Neural crest cell (in vitro differentiated cells): ENCODE measurements at regions not wholly inside any gene's neighbourhood (a gene's known extent, or its start where the extent isn't known, plus 50 kb on each side); places are given as distances from the start of the nearest gene placed in this dataset.

Source experiments
- DNase-seq: peaks from one replicate; pipeline ENCODE4 v3.0.0; 2021; ENCODE audit warnings: low read depth, mixed read lengths, low spot score
- H3K27ac Mint-ChIP-seq: one replicate; pipeline ENCODE4 v1.8.0; 2021; ENCODE audit warnings: mild to moderate bottlenecking, mixed read lengths; ENCODE audit not compliant: unreplicated experiment
- H3K27me3 Mint-ChIP-seq: 2 replicates; pipeline ENCODE4 v1.8.0; 2021; ENCODE audit warnings: low read depth, mild to moderate bottlenecking, mixed read lengths
- H3K36me3 Mint-ChIP-seq: 2 replicates; pipeline ENCODE4 v1.8.0; 2021; ENCODE audit warnings: low read depth, mild to moderate bottlenecking, mixed read lengths
- H3K4me1 Mint-ChIP-seq: 2 replicates; pipeline ENCODE4 v1.8.0; 2021; ENCODE audit warnings: mixed read lengths
- H3K4me3 Mint-ChIP-seq: one replicate; pipeline ENCODE4 v1.8.0; 2021; ENCODE audit warnings: mild to moderate bottlenecking, mixed read lengths
- H3K9me3 Mint-ChIP-seq: 2 replicates; pipeline ENCODE4 v1.8.0; 2021; ENCODE audit warnings: mixed read lengths
- CTCF ChIP-seq: fragments of 200-600 bp; sonication (generic); conservative IDR thresholded peaks from 2 replicates; pipeline ENCODE4 v1.5.0; 2021; ENCODE audit warnings: antibody characterized with exemption, mild to moderate bottlenecking

- no peak for TF ChIP-seq CTCF
Measured at GRCh38 chr1:243923292-243924171, 73.5 kb upstream of the AKT3 start.

GRCh38 chr1:243921111-243921510 lies 71.1 kb upstream of the AKT3 start:
- Mint-ChIP-seq H3K27ac (no peak overlapping the region), H3K27me3 (peaks cover 30% of the 10 kb centered on the region), H3K4me3 (no peak overlapping the region), H3K36me3 (no peaks in the 10 kb centered on the region), H3K4me1 (peaks cover 24% of the 10 kb centered on the region), H3K9me3 (no peaks in the 10 kb centered on the region)
- no peak for TF ChIP-seq CTCF
- no peak for DNase-seq

More at GRCh38 chr1:243923292-243924171, 73.5 kb upstream of the AKT3 start:
- Mint-ChIP-seq H3K27me3 (peaks cover 9% of the 10 kb centered on the region), H3K9me3 (no peaks in the 10 kb centered on the region), H3K27ac (no peak overlapping the region), H3K4me3 (no peak overlapping the region), H3K4me1 (peaks cover 28% of the 10 kb centered on the region), H3K36me3 (no peaks in the 10 kb centered on the region)
- DNase-seq, result no peak

- Mint-ChIP-seq H3K9me3 (no peaks in the 10 kb centered on the region), H3K27ac (no peak overlapping the region), H3K36me3 (no peaks in the 10 kb centered on the region), H3K4me3 (peak overlapping the region; percentile 83), H3K27me3 (peaks cover 42% of the 10 kb centered on the region), H3K4me1 (peaks cover 9% of the 10 kb centered on the region)
- no peak for DNase-seq
- TF ChIP-seq CTCF, result no peak
Measured at GRCh38 chr1:243917863-243918565, 68.0 kb upstream of the AKT3 start.

DNA sequence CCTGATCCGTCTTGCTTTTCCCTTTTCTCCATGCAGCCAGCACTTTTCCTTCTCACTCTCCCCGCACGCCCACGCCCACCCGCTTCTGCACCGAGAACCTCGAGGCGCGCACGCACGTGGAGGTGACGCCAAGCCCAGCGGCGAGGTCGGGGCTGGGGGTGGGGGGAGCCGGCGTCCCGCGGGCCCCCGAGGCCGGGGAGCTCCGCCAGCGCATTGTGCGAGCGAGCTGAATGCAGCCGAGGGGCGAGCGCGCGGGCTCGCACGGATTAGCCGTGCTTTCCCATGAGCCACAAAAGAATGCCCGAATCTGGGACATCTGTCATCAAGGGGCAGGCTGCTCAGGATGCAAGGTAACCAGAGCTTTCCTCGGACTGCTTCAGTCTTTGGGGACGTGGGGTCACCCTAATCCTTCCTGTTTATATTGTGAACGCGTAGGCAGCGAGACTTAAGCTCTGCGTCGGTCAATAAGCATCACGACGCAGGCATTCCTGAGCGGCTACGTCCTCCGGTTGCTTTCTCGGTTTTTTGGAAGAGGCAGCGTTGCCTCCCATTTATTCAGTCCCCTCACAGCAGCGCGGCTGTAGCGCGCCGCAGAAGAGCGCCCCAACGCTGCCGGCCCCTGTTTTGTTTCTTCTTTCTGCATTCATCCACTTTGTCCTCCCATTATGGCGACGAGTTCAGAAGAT lies 67.3 kb upstream of the AKT3 start:
- peaks cover 4% of the 10 kb centered on the region for H3K9me3 Mint-ChIP-seq
- peak; percentile 28 for DNase-seq
- no peak for TF ChIP-seq CTCF
- H3K4me1 Mint-ChIP-seq, result peaks cover 9% of the 10 kb centered on the region
- peak overlapping the region; percentile 2 for H3K27ac Mint-ChIP-seq
- peak overlapping the region; percentile 83 for H3K4me3 Mint-ChIP-seq
- H3K27me3 Mint-ChIP-seq, result peaks cover 42% of the 10 kb centered on the region
- no peaks in the 10 kb centered on the region for H3K36me3 Mint-ChIP-seq

DNA sequence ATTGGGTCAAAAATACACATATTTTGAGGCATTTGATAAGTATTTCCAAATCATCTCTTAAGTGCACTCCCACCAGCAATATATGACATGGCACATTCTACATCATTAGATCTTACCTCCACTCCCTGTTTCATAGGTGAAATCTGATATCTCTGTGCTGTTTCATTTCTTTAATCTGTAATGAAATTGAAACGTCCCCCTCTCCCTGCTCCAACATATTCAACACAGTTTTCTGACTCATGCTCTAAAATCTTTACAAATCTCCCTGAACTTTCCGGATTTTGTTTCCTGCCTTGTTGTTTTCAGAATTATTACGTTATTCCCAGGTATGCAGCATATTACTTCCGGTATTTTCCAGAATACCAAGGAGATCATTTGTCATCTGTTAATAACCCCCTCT lies 66.1 kb upstream of the AKT3 start:
- TF ChIP-seq CTCF, result no peak
- DNase-seq, result no peak
- no peak overlapping the region for H3K27ac Mint-ChIP-seq
- no peaks in the 10 kb centered on the region for H3K36me3 Mint-ChIP-seq
- H3K4me1 Mint-ChIP-seq, result peaks cover 9% of the 10 kb centered on the region
- H3K9me3 Mint-ChIP-seq, result peaks cover 4% of the 10 kb centered on the region
- peaks cover 42% of the 10 kb centered on the region for H3K27me3 Mint-ChIP-seq
- peak overlapping the region; percentile 74 for H3K4me3 Mint-ChIP-seq
